ENCODE measurements at regions not wholly inside any gene's neighbourhood (a gene's known extent, or its start where the extent isn't known, plus 50 kb on each side); places are given as distances from the start of the nearest gene placed in this dataset.
"Not testable (repeated sequence)": the region's sequence is repeated elsewhere in the genome, so short reads cannot be mapped to it uniquely, and the experiment has no call there.

GRCh38 chr2:155895016-155895415 is 437.5 kb downstream of the NR4A2 start:
- DNase-seq (ENCODE audit: low spot score) = no peak
- no peak for TF ChIP-seq CTCF (IDR thresholded peaks at IDR 0.05; ENCODE audit: extremely low read depth, missing control alignments)

GRCh38 chr2:155880382-155880781 is 452.1 kb downstream of the NR4A2 start:
- not testable (repeated sequence) for DNase-seq (ENCODE audit: low spot score)

GRCh38 chr2:155879900-155880299 is 452.6 kb downstream of the NR4A2 start:
- DNase-seq (ENCODE audit: low spot score) = not testable (repeated sequence)

- no peak for TF ChIP-seq CTCF (IDR thresholded peaks at IDR 0.05; ENCODE audit: extremely low read depth, missing control alignments)
- DNase-seq (ENCODE audit: low spot score) = no peak
Measured at GRCh38 chr2:155872396-155872795, 460.1 kb downstream of the NR4A2 start.

GRCh38 chr2:155871940-155872339 is 460.6 kb downstream of the NR4A2 start:
- DNase-seq (ENCODE audit: low spot score) = no peak
- TF ChIP-seq CTCF (IDR thresholded peaks at IDR 0.05; ENCODE audit: extremely low read depth, missing control alignments) = no peak

DNA sequence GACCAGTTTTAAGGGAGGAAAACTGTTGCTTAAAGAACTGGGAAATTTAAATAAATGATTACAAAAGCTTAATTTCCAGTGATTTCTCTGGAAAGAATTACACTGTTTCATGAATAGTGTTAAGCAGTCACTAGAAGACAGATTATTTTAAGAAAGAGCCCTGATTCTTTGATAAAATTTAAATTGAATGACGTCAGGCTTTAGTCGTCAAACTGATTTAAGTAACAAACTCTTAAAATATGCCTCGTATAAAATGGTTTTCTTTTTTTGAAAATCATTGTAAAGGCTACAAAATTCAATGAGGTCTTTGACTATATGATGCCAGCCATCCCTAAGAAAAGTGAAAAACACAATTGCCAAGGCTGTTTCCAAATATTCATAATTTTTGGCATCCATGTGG is 465.0 kb downstream of the NR4A2 start:
- TF ChIP-seq CTCF (IDR thresholded peaks at IDR 0.05; ENCODE audit: extremely low read depth, missing control alignments) = no peak
- no peak for DNase-seq (ENCODE audit: low spot score)

- DNase-seq (ENCODE audit: low spot score) = no peak
- TF ChIP-seq CTCF (IDR thresholded peaks at IDR 0.05; ENCODE audit: extremely low read depth, missing control alignments) = no peak
Measured at GRCh38 chr2:155866477-155866876, 466.0 kb downstream of the NR4A2 start.

GRCh38 chr2:155852156-155852555 is 480.4 kb downstream of the NR4A2 start:
- no peak for DNase-seq (ENCODE audit: low spot score)
- no peak for TF ChIP-seq CTCF (IDR thresholded peaks at IDR 0.05; ENCODE audit: extremely low read depth, missing control alignments)

GRCh38 chr2:155846259-155846658 is 486.3 kb downstream of the NR4A2 start:
- no peak for DNase-seq (ENCODE audit: low spot score)
- no peak for TF ChIP-seq CTCF (IDR thresholded peaks at IDR 0.05; ENCODE audit: extremely low read depth, missing control alignments)

Measured in GM20000 (cell line).